ENCODE measurements at regions not wholly inside any gene's neighbourhood (a gene's known extent, or its start where the extent isn't known, plus 50 kb on each side); places are given as distances from the start of the nearest gene placed in this dataset.

- TF ChIP-seq CTCF (IDR thresholded peaks at IDR 0.05), result no peak
- TF ChIP-seq EZH2 (IDR thresholded peaks at IDR 0.05; ENCODE audit: borderline replicate concordance, insufficient read depth, low read depth, low read length, poor library complexity, severe bottlenecking), result no peak
These were observed 61.7 kb upstream of the GALNTL6 start for GRCh38 chr4:171751538-171751937.
